CD4-positive, CD25-positive, alpha-beta regulatory T cell (primary cell): ENCODE measurements at regions not wholly inside any gene's neighbourhood (a gene's known extent, or its start where the extent isn't known, plus 50 kb on each side); places are given as distances from the start of the nearest gene placed in this dataset.

Source experiments
- ATAC-seq, 2 donors: fragments of 150-1000 bp; cut with Tn5 transposase; one replicate each; pipeline ENCODE4 v1.10.0; 2021; ENCODE audit warnings: low read depth in 2 of 2, moderate number of reproducible peaks in 2 of 2, moderate library complexity in 1 of 2
- DNase-seq, 3 donors: peaks; one replicate each; pipeline versions ENCODE4 v3.0.0 to v3.0.0-alpha.2; 2012 to 2022; ENCODE audit warnings: mixed read lengths in 1 of 3
- H3K27ac ChIP-seq: one replicate; pipeline ENCODE4 v1.7.0; 2013; ENCODE audit warnings: mild to moderate bottlenecking, low read length; ENCODE audit not compliant: insufficient read depth, poor library complexity, severe bottlenecking
- H3K27me3 ChIP-seq: one replicate; pipeline ENCODE4 v1.7.0; 2013; ENCODE audit warnings: low read length; ENCODE audit not compliant: control insufficient read depth, insufficient read depth
- H3K36me3 ChIP-seq: one replicate; pipeline ENCODE4 v1.7.0; 2013; ENCODE audit warnings: mild to moderate bottlenecking, low read length, moderate library complexity; ENCODE audit not compliant: control insufficient read depth, insufficient read depth
- H3K4me1 ChIP-seq: 2 replicates; pipeline ENCODE4 v1.7.0; 2013; ENCODE audit warnings: mild to moderate bottlenecking, low read length; ENCODE audit not compliant: insufficient read depth, control insufficient read depth, poor library complexity, severe bottlenecking
- H3K4me3 ChIP-seq: one replicate; pipeline ENCODE4 v1.7.0; 2013; ENCODE audit warnings: low read depth, mild to moderate bottlenecking, low read length, moderate library complexity
- H3K9me3 ChIP-seq, 2 experiments: 1 replicate in 1 of 2; 2 replicates in 1 of 2; pipeline ENCODE4 v1.7.0; 2013; ENCODE audit warnings: low read length in 2 of 2, mild to moderate bottlenecking in 1 of 2, moderate library complexity in 1 of 2; ENCODE audit not compliant: control insufficient read depth in 2 of 2
- H3K27ac Mint-ChIP-seq, 3 donors: one replicate each; pipeline ENCODE4 v1.8.0; 2020 to 2022; ENCODE audit warnings: mild to moderate bottlenecking in 3 of 3, mixed read lengths in 3 of 3, moderate library complexity in 2 of 3
- H3K27me3 Mint-ChIP-seq: one replicate; pipeline ENCODE4 v1.8.0; 2022; ENCODE audit warnings: mild to moderate bottlenecking, mixed read lengths
- H3K36me3 Mint-ChIP-seq: one replicate; pipeline ENCODE4 v1.8.0; 2020; ENCODE audit warnings: mixed read lengths
- H3K4me1 Mint-ChIP-seq, 4 donors: one replicate each; pipeline ENCODE4 v1.8.0; 2020 to 2022; ENCODE audit warnings: mixed read lengths in 4 of 4, mild to moderate bottlenecking in 1 of 4
- H3K4me3 Mint-ChIP-seq, 4 donors: one replicate each; pipeline ENCODE4 v1.8.0; 2020 to 2022; ENCODE audit warnings: mild to moderate bottlenecking in 4 of 4, mixed read lengths in 4 of 4, moderate library complexity in 3 of 4
- H3K9me3 Mint-ChIP-seq, 7 donors: one replicate each; pipeline ENCODE4 v1.8.0; 2020 to 2022; ENCODE audit warnings: mixed read lengths in 7 of 7, mild to moderate bottlenecking in 3 of 7, moderate library complexity in 2 of 7

DNA sequence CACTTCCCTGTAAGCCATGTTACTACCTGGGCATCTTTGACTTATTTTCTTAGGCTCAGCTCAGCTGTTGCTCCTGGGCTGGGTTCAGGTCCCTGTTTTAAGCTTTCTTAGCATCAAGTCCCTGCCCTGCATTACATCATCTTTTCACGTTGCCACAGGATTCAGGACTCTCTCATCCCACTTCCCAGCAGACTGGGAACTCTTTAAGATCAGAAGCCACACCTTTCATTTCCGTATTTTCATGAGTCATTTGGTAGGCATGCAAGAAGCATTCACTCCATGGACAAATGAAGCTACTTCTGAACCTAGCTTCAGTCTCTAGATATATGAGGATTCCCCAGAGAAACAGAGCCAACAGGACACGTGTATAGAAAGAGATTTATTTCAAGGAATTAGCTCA, 726.8 kb downstream of the VRK1 start:
- Histone ChIP-seq H3K9me3 (no peaks in the 10 kb centered on the region), H3K36me3 (no peaks in the 10 kb centered on the region), H3K4me3 (no peak overlapping the region), H3K4me1 (no peaks in the 10 kb centered on the region), H3K27me3 (no peaks in the 10 kb centered on the region), H3K27ac (no peak overlapping the region)
- no peaks in the 10 kb centered on the region for H3K27me3 Mint-ChIP-seq
- ATAC-seq (no peak), DNase-seq (no peak)
- H3K36me3 Mint-ChIP-seq: no peaks in the 10 kb centered on the region
- peaks cover 0 to 5% (median 0%) of the 10 kb centered on the region in 4 donors for H3K4me1 Mint-ChIP-seq
- H3K9me3 Mint-ChIP-seq: peaks cover 0 to 5% (median 0%) of the 10 kb centered on the region in 7 donors
- H3K27ac Mint-ChIP-seq: no peak overlapping the region
- no peak overlapping the region for H3K4me3 Mint-ChIP-seq

DNA sequence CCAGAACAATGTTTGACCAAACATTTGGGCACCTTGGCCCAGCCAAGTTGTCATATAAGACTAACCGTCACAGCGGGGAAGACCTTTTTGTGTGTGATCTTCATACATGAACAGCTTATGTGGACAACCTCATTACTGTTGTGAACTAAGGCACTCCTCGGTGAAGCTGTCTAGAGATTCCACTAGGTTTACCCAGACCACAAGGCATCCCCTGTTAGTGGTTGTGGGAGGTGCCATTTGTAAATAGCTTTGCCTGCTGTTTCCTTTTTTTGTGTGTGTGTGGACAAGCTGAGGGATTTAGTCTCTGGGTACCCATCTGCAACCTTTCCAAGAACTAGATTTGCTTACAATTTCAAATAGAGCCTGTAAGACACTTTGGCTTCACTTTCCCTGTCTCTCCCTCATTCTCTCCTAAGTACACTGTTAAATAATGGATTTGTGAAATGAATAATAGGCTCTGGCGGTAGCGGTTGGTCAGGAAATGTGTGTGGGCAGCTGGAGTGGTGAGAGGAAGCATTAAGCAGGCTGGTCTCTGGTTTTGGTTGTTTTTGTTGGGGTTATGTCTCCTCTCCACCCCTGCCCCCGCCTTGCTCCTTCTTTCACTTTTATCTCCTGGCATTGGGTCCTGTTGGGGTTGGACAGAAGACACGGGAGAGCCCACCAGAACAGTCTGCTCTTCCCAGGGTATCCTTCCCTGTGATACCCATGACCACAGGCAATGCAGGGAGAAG, 727.6 kb downstream of the VRK1 start:
- Histone ChIP-seq H3K27ac (no peak overlapping the region), H3K27me3 (no peaks in the 10 kb centered on the region), H3K9me3 (no peaks in the 10 kb centered on the region), H3K36me3 (no peaks in the 10 kb centered on the region), H3K4me1 (no peaks in the 10 kb centered on the region), H3K4me3 (no peak overlapping the region)
- Mint-ChIP-seq H3K9me3 (peaks cover 0 to 5% (median 0%) of the 10 kb centered on the region in 7 donors), H3K4me1 (peaks cover 0 to 5% (median 0%) of the 10 kb centered on the region in 4 donors), H3K36me3 (no peaks in the 10 kb centered on the region), H3K27ac (peak overlapping the region in 1 of 3 donors; percentile 47), H3K4me3 (no peak overlapping the region), H3K27me3 (no peaks in the 10 kb centered on the region)
- ATAC-seq (no peak), DNase-seq (no peak)

DNA sequence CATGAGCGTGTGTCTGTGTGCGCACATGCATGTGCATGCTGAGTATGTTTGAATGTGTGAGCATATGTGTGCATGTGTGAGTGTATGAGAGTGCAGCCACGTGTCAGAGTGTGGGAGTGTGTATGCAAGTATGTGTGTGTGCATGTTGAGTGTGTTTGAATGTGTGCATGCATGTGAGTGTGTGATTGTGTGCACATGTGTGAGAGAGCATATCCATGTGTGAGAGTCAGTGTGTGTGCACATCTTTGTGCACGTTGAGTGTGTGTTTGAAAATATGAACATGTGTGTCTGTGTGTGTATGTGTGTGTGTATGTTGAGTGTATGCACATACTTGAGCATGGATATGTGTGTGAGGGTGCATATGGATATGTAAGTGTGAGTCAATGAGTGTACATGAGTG, 730.8 kb downstream of the VRK1 start:
- Mint-ChIP-seq H3K27me3 (no peaks in the 10 kb centered on the region), H3K36me3 (no peaks in the 10 kb centered on the region), H3K4me1 (peaks cover 0 to 5% (median 0%) of the 10 kb centered on the region in 4 donors), H3K27ac (peak overlapping the region in 2 of 3 donors; percentile 0 to 10), H3K4me3 (no peak overlapping the region), H3K9me3 (no peaks in the 10 kb centered on the region)
- DNase-seq: no peak
- Histone ChIP-seq H3K27me3 (no peaks in the 10 kb centered on the region), H3K4me3 (no peak overlapping the region), H3K36me3 (no peaks in the 10 kb centered on the region), H3K9me3 (no peaks in the 10 kb centered on the region), H3K4me1 (no peaks in the 10 kb centered on the region), H3K27ac (no peak overlapping the region)
- no peak for ATAC-seq

DNA sequence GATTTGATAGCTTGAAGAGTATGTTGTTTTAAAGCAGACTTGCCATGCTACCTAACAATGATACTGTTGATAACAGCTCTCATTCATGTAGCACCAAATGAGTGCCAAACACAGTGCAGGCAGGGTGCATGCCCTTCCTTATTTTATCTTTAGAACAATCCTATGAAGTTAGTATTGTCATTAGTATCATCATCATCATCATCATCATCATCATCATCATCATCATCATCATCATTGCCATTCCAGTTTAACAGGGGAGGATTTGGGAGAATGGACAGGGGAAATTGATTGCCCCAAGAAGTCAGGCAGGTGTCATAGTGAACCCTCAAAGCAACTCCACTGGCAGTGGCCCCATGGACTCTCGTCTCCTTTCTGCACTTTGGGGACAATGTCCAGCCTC, 734.9 kb downstream of the VRK1 start:
- Mint-ChIP-seq H3K4me1 (no peaks in the 10 kb centered on the region), H3K4me3 (no peak overlapping the region), H3K9me3 (peaks cover 0 to 3% (median 0%) of the 10 kb centered on the region in 7 donors), H3K27me3 (no peaks in the 10 kb centered on the region), H3K36me3 (no peaks in the 10 kb centered on the region), H3K27ac (no peak overlapping the region)
- Histone ChIP-seq H3K36me3 (no peaks in the 10 kb centered on the region), H3K27ac (no peak overlapping the region), H3K9me3 (no peaks in the 10 kb centered on the region), H3K4me3 (no peak overlapping the region), H3K4me1 (no peaks in the 10 kb centered on the region), H3K27me3 (no peaks in the 10 kb centered on the region)
- DNase-seq (no peak), ATAC-seq (no peak)

DNA sequence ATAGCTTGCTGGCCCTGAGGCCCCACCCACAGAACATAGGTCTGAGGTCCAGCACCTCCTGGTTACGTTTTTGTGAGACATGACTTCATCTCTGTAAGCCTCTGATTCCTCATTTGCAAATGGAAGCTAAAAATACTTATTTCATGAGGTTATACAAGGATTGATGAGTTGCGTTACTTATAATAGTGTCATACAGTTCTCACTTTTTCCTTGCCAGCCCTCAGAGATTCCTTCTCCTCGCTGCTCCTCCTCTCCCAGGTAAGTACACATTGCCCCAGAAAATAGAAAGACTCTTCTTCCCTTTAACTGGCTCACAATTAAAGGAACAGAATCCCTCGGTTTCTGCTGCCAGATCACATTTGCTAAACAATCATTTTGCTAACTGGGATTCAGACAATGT, 739.2 kb downstream of the VRK1 start:
- peaks cover 5% of the 10 kb centered on the region for H3K36me3 Mint-ChIP-seq
- no peak overlapping the region for H3K27ac Mint-ChIP-seq
- ATAC-seq (no peak), DNase-seq (no peak)
- no peak overlapping the region for H3K27ac ChIP-seq
- H3K4me1 ChIP-seq: peaks cover 3% of the 10 kb centered on the region
- H3K36me3 ChIP-seq: no peaks in the 10 kb centered on the region
- H3K27me3 ChIP-seq: no peaks in the 10 kb centered on the region
- peaks cover 0 to 16% (median 7%) of the 10 kb centered on the region in 4 donors for H3K4me1 Mint-ChIP-seq
- H3K4me3 Mint-ChIP-seq: no peak overlapping the region
- H3K9me3 ChIP-seq: no peaks in the 10 kb centered on the region
- no peak overlapping the region for H3K4me3 ChIP-seq
- H3K9me3 Mint-ChIP-seq: peaks cover 0 to 3% (median 0%) of the 10 kb centered on the region in 7 donors
- H3K27me3 Mint-ChIP-seq: peaks cover 4% of the 10 kb centered on the region

DNA sequence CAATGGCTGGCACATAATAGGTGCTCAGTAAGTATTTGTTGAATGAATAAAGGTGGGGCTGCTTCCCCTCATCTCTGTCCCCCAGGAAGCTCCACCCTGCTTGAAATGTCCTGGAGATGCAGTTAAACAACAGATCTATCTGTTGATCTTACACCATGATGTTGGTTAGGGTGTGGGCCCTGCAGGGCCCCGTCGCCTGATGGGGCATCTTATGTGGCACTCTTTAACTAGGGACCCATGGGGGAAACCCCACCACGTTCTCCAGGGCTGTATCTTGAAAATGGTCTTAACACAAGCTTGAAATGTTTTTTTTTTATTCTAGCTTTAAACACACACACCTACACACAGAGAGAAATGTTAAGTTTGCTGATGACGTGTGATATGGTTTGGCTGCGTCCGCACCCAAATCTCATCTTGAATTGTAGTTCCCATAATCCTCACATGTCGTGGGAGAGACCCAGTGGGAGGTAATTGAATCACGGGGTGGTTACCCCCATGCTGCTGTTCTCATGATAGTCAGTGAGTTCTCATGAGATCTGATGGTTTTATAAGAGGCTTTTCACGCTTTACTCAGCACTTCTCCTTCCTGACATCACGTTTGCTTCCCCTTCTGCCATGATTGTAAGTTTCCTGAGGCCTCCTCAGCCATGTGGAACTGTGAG, 741.7 kb downstream of the VRK1 start:
- DNase-seq: peak in 1 of 3 donors; percentile 32
- no peak overlapping the region for H3K4me3 ChIP-seq
- no peaks in the 10 kb centered on the region for H3K27me3 ChIP-seq
- H3K9me3 ChIP-seq: no peaks in the 10 kb centered on the region
- no peaks in the 10 kb centered on the region for H3K36me3 ChIP-seq
- H3K9me3 Mint-ChIP-seq: peaks cover 0 to 3% (median 0%) of the 10 kb centered on the region in 7 donors
- H3K4me1 Mint-ChIP-seq: peaks cover 9 to 21% (median 13%) of the 10 kb centered on the region in 4 donors
- H3K4me1 ChIP-seq: peaks cover 3% of the 10 kb centered on the region
- no peak overlapping the region for H3K27ac ChIP-seq
- peak overlapping the region in 1 of 3 donors; percentile 68 for H3K27ac Mint-ChIP-seq
- H3K36me3 Mint-ChIP-seq: peaks cover 5% of the 10 kb centered on the region
- no peak for ATAC-seq
- no peak overlapping the region for H3K4me3 Mint-ChIP-seq
- peaks cover 8% of the 10 kb centered on the region for H3K27me3 Mint-ChIP-seq

DNA sequence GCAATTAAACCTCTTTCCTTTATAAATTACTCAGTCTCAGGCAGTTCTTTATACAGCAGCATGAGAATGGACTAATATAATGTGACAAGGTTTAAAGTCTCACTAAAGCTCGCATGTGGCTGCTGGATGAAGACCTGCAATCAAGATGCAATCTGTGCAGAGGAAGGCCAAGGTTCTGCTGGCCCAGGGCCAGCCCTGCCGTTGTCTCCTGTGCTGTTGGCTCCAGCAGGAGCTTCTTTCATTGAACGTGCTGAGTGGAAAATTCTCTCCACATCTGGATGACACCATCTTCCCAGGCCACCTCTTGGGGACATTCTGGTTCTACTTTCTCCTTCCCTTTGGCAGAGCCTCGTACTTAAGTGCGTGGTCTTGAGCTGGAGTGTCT, 742.2 kb downstream of the VRK1 start:
- no peak overlapping the region for H3K27ac ChIP-seq
- Mint-ChIP-seq H3K4me3 (no peak overlapping the region), H3K27ac (peak overlapping the region in 1 of 3 donors; percentile 68), H3K36me3 (peaks cover 5% of the 10 kb centered on the region), H3K4me1 (peaks cover 9 to 26% (median 15%) of the 10 kb centered on the region in 4 donors), H3K27me3 (peaks cover 10% of the 10 kb centered on the region), H3K9me3 (peaks cover 0 to 3% (median 0%) of the 10 kb centered on the region in 7 donors)
- H3K36me3 ChIP-seq: no peaks in the 10 kb centered on the region
- H3K27me3 ChIP-seq: no peaks in the 10 kb centered on the region
- H3K4me3 ChIP-seq: no peak overlapping the region
- ATAC-seq: no peak
- H3K4me1 ChIP-seq: peaks cover 3% of the 10 kb centered on the region
- H3K9me3 ChIP-seq: no peaks in the 10 kb centered on the region
- DNase-seq: no peak
